ENCODE measurements at regions not wholly inside any gene's neighbourhood (a gene's known extent, or its start where the extent isn't known, plus 50 kb on each side); places are given as distances from the start of the nearest gene placed in this dataset.
A peak's percentile ranks its signal among the peaks of the same experiment; 100 is the strongest.

DNA sequence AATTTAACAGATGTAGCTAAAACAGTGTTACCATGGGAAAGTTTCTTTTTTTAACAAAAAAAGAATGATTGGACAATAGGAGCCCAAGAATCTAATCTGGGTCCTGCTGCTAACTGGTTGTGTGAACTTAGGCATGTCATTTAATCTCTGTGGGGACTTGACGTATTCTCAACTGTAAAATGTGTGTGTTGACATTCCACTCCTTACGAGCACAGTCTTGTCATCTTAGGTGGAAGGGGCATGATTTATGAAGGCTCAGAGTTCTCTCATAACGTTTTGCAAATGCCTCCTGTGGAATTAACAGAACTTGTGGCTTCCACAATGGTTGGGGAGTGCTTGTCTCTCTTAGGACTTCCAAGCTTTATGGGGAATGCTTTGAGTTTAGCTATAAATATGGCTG, 125.9 kb upstream of the SATB2 start (continued):
- TF ChIP-seq ZNF354C (tag by site-specific recombination; IDR thresholded peaks at IDR 0.05; ENCODE audit: borderline replicate concordance, low read depth) (no peak), ZFP41 (tag by site-specific recombination; IDR thresholded peaks at IDR 0.05; ENCODE audit: borderline replicate concordance) (no peak), ZNF660 (tag by site-specific recombination; IDR thresholded peaks at IDR 0.05) (no peak), ZNF473 (tag by site-specific recombination; IDR thresholded peaks at IDR 0.05) (no peak), KLF10 (tag by site-specific recombination; IDR thresholded peaks at IDR 0.05) (no peak), OVOL3 (tag by site-specific recombination; IDR thresholded peaks at IDR 0.05) (no peak), ZNF433 (tag by site-specific recombination; IDR thresholded peaks at IDR 0.05; ENCODE audit: low read depth) (no peak), ZIC2 (tag by site-specific recombination; IDR thresholded peaks at IDR 0.05) (no peak), ZNF394 (tag by site-specific recombination; IDR thresholded peaks at IDR 0.05; ENCODE audit: borderline replicate concordance) (no peak), ZNF544 (tag by site-specific recombination; IDR thresholded peaks at IDR 0.05) (no peak), ZNF521 (tag by site-specific recombination; IDR thresholded peaks at IDR 0.05) (no peak), OSR2 (tag by site-specific recombination; IDR thresholded peaks at IDR 0.05) (0 out of 2 replicates have a peak, but pooled peaks have one; percentile 36), ZNF202 (tag by site-specific recombination; IDR thresholded peaks at IDR 0.05; ENCODE audit: borderline replicate concordance) (no peak), ZNF768 (tag by site-specific recombination; IDR thresholded peaks at IDR 0.05) (no peak), GLI4 (tag by site-specific recombination; IDR thresholded peaks at IDR 0.05) (no peak), ZNF114 (tag by site-specific recombination; IDR thresholded peaks at IDR 0.05) (no peak), ZNF624 (tag by site-specific recombination; IDR thresholded peaks at IDR 0.05) (no peak), ZFHX2 (tag by site-specific recombination; conservative IDR thresholded peaks at IDR 0.05) (no peak), BCL11B (tag by site-specific recombination; IDR thresholded peaks at IDR 0.05; ENCODE audit: low read depth) (no peak), ZNF214 (tag by site-specific recombination; IDR thresholded peaks at IDR 0.05; ENCODE audit: borderline replicate concordance) (no peak), KLF9 (tag by site-specific recombination; IDR thresholded peaks at IDR 0.05; ENCODE audit: low read depth) (no peak), ZNF366 (tag by site-specific recombination; conservative IDR thresholded peaks at IDR 0.05) (no peak), ZNF843 (tag by site-specific recombination; IDR thresholded peaks at IDR 0.05) (peak; percentile 47; the same call in 1 of the 2 replicates), ZFP3 (tag by site-specific recombination; IDR thresholded peaks at IDR 0.05; ENCODE audit: low read depth) (no peak), ZNF155 (tag by site-specific recombination; IDR thresholded peaks at IDR 0.05) (no peak), ZNF248 (tag by site-specific recombination; IDR thresholded peaks at IDR 0.05) (no peak), ZNF777 (tag by site-specific recombination; IDR thresholded peaks at IDR 0.05; ENCODE audit: borderline replicate concordance) (no peak), ZNF350 (tag by site-specific recombination; IDR thresholded peaks at IDR 0.05) (no peak), ZNF24 (tag by site-specific recombination; IDR thresholded peaks at IDR 0.05) (no peak)
- TF ChIP-seq, protein P1, sequence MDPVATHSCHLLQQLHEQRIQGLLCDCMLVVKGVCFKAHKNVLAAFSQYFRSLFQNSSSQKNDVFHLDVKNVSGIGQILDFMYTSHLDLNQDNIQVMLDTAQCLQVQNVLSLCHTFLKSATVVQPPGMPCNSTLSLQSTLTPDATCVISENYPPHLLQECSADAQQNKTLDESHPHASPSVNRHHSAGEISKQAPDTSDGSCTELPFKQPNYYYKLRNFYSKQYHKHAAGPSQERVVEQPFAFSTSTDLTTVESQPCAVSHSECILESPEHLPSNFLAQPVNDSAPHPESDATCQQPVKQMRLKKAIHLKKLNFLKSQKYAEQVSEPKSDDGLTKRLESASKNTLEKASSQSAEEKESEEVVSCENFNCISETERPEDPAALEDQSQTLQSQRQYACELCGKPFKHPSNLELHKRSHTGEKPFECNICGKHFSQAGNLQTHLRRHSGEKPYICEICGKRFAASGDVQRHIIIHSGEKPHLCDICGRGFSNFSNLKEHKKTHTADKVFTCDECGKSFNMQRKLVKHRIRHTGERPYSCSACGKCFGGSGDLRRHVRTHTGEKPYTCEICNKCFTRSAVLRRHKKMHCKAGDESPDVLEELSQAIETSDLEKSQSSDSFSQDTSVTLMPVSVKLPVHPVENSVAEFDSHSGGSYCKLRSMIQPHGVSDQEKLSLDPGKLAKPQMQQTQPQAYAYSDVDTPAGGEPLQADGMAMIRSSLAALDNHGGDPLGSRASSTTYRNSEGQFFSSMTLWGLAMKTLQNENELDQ (tag by site-specific recombination; IDR thresholded peaks at IDR 0.05; ENCODE audit: low read depth), result no peak
- TF ChIP-seq, protein P2, sequence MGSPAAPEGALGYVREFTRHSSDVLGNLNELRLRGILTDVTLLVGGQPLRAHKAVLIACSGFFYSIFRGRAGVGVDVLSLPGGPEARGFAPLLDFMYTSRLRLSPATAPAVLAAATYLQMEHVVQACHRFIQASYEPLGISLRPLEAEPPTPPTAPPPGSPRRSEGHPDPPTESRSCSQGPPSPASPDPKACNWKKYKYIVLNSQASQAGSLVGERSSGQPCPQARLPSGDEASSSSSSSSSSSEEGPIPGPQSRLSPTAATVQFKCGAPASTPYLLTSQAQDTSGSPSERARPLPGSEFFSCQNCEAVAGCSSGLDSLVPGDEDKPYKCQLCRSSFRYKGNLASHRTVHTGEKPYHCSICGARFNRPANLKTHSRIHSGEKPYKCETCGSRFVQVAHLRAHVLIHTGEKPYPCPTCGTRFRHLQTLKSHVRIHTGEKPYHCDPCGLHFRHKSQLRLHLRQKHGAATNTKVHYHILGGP (tag by site-specific recombination; IDR thresholded peaks at IDR 0.05), result no peak
- TF ChIP-seq, protein P3, sequence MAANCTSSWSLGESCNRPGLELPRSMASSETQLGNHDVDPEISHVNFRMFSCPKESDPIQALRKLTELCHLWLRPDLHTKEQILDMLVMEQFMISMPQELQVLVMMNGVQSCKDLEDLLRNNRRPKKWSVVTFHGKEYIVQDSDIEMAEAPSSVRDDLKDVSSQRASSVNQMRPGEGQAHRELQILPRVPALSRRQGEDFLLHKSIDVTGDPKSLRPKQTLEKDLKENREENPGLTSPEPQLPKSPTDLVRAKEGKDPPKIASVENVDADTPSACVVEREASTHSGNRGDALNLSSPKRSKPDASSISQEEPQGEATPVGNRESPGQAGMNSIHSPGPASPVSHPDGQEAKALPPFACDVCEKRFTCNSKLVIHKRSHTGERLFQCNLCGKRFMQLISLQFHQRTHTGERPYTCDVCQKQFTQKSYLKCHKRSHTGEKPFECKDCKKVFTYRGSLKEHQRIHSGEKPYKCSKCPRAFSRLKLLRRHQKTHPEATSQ (tag by site-specific recombination; IDR thresholded peaks at IDR 0.05), result no peak
- TF ChIP-seq, protein P4, sequence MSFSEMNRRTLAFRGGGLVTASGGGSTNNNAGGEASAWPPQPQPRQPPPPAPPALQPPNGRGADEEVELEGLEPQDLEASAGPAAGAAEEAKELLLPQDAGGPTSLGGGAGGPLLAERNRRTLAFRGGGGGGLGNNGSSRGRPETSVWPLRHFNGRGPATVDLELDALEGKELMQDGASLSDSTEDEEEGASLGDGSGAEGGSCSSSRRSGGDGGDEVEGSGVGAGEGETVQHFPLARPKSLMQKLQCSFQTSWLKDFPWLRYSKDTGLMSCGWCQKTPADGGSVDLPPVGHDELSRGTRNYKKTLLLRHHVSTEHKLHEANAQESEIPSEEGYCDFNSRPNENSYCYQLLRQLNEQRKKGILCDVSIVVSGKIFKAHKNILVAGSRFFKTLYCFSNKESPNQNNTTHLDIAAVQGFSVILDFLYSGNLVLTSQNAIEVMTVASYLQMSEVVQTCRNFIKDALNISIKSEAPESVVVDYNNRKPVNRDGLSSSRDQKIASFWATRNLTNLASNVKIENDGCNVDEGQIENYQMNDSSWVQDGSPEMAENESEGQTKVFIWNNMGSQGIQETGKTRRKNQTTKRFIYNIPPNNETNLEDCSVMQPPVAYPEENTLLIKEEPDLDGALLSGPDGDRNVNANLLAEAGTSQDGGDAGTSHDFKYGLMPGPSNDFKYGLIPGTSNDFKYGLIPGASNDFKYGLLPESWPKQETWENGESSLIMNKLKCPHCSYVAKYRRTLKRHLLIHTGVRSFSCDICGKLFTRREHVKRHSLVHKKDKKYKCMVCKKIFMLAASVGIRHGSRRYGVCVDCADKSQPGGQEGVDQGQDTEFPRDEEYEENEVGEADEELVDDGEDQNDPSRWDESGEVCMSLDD (tag by site-specific recombination; IDR thresholded peaks at IDR 0.05), result no peak
- TF ChIP-seq, protein P5, sequence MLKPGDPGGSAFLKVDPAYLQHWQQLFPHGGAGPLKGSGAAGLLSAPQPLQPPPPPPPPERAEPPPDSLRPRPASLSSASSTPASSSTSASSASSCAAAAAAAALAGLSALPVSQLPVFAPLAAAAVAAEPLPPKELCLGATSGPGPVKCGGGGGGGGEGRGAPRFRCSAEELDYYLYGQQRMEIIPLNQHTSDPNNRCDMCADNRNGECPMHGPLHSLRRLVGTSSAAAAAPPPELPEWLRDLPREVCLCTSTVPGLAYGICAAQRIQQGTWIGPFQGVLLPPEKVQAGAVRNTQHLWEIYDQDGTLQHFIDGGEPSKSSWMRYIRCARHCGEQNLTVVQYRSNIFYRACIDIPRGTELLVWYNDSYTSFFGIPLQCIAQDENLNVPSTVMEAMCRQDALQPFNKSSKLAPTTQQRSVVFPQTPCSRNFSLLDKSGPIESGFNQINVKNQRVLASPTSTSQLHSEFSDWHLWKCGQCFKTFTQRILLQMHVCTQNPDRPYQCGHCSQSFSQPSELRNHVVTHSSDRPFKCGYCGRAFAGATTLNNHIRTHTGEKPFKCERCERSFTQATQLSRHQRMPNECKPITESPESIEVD (tag by site-specific recombination; IDR thresholded peaks at IDR 0.05), result peak; percentile 50

Data from HEK293 (cell line).